Neural cell (in vitro differentiated cells): ENCODE measurements at regions not wholly inside any gene's neighbourhood (a gene's known extent, or its start where the extent isn't known, plus 50 kb on each side); places are given as distances from the start of the nearest gene placed in this dataset.

Experiments
- EP300 ChIP-seq: fragments of 450-650 bp; conservative IDR thresholded peaks from 2 replicates; pipeline ENCODE4 v1.6.1; 2014; ENCODE audit warnings: antibody characterized with exemption, mild to moderate bottlenecking, moderate library complexity; ENCODE audit not compliant: poor library complexity, severe bottlenecking
- MXI1 ChIP-seq: fragments of 450-650 bp; conservative IDR thresholded peaks from 2 replicates; pipeline ENCODE4 v1.6.1; 2014; ENCODE audit warnings: antibody characterized with exemption, mild to moderate bottlenecking; ENCODE audit not compliant: poor library complexity, severe bottlenecking
- SMC3 ChIP-seq: fragments of 450-650 bp; conservative IDR thresholded peaks from 2 replicates; pipeline ENCODE4 v1.6.1; 2014; ENCODE audit warnings: antibody characterized with exemption, mild to moderate bottlenecking, moderate library complexity; ENCODE audit not compliant: poor library complexity
- TAF1 ChIP-seq: IDR thresholded peaks from 2 replicates; pipeline ENCODE4 v1.6.1; 2012; ENCODE audit warnings: low read depth
- TF ChIP-seq, protein P1 (sequence below): fragments of 450-650 bp; IDR thresholded peaks from 2 replicates; pipeline ENCODE4 v1.5.1; 2014; ENCODE audit warnings: antibody characterized with exemption, mild to moderate bottlenecking, moderate library complexity; ENCODE audit not compliant: poor library complexity, severe bottlenecking

DNA sequence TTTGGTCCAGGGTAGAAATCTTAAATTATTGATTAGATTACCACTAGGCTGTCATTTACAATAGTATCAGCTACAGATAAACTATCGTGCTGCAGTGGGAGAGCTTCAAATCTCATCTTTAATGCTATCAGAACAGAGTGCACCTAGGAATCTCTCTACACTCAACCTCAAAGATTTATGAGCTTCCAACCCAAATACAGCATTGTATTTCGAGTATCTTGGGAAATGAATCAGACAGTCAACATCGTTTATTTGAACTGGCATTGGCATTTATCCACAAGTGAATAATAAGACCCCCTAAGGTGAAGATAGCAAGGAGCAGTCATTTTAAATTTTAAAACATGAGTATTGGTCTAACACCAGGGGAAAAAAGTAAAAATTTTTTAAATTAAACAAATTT is 1203.2 kb downstream of the CDH12 start:
- TF ChIP-seq, protein P1, sequence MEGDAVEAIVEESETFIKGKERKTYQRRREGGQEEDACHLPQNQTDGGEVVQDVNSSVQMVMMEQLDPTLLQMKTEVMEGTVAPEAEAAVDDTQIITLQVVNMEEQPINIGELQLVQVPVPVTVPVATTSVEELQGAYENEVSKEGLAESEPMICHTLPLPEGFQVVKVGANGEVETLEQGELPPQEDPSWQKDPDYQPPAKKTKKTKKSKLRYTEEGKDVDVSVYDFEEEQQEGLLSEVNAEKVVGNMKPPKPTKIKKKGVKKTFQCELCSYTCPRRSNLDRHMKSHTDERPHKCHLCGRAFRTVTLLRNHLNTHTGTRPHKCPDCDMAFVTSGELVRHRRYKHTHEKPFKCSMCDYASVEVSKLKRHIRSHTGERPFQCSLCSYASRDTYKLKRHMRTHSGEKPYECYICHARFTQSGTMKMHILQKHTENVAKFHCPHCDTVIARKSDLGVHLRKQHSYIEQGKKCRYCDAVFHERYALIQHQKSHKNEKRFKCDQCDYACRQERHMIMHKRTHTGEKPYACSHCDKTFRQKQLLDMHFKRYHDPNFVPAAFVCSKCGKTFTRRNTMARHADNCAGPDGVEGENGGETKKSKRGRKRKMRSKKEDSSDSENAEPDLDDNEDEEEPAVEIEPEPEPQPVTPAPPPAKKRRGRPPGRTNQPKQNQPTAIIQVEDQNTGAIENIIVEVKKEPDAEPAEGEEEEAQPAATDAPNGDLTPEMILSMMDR = no peak
- TF ChIP-seq TAF1 = no peak
- no peak for TF ChIP-seq MXI1
- no peak for TF ChIP-seq EP300
- no peak for TF ChIP-seq SMC3
